HCT116 (cell line): ENCODE measurements at regions not wholly inside any gene's neighbourhood (a gene's known extent, or its start where the extent isn't known, plus 50 kb on each side); places are given as distances from the start of the nearest gene placed in this dataset.

ENCODE experiments used
- ATAC-seq: fragments of 200-7000 bp; cut with Tn5 transposase; 2 replicates; pipeline ENCODE4 v1.9.1; 2020; ENCODE audit warnings: mild to moderate bottlenecking, moderate library complexity
- BruUV-seq: library from RNA; stranded (reverse); fragments of 400-500 nt; replicated peaks from 2 replicates; lab custom pipeline; 2021; lab: Mats Ljungman, UMichigan
- CTCF ChIA-PET: fragments of 300-600 bp; sonication (Branson Sonifier 250); formaldehyde crosslinking; loops from one replicate; lab custom pipeline; 2021; ENCODE audit warnings: antibody characterized with exemption; lab: Charles Lee
- POLR2A ChIA-PET: fragments of 300-600, 350-600 bp; sonication (Branson Sonifier 250); formaldehyde crosslinking; loops from one replicate; lab custom pipeline; 2021; ENCODE audit warnings: antibody characterized with exemption; lab: Charles Lee
- RAD21 ChIA-PET, 2 experiments: fragments of 300-600 bp; sonication (Branson Sonifier 250); formaldehyde crosslinking; loops; one replicate each; lab custom pipeline; 2023; ENCODE audit warnings: low total read pairs in 2 of 2; ENCODE audit not compliant: uncharacterized antibody in 2 of 2, unreplicated experiment in 2 of 2, low non-redundant PET in 1 of 2; lab: Charles Lee
- DNase-seq: peaks from one replicate; pipeline ENCODE4 v3.0.0-alpha.2; 2010; ENCODE audit warnings: low read depth, low spot score
- H2AFZ ChIP-seq: fragments of 200-600 bp; shearing (Covaris generic), sonication (generic); 2 replicates; pipeline ENCODE4 v1.6.1; 2017; ENCODE audit warnings: low read depth, mixed run types, mixed read lengths, antibody characterized with exemption, low read length; ENCODE audit not compliant: poor library complexity, severe bottlenecking
- H3K27ac ChIP-seq: 2 replicates; pipeline ENCODE4 v1.5.1; 2012; ENCODE audit warnings: low read depth, low read length
- H3K27me3 ChIP-seq: fragments of 200-600 bp; sonication (generic); 2 replicates; pipeline ENCODE4 v1.6.1; 2016; ENCODE audit warnings: mixed run types, low read length, mixed read lengths; ENCODE audit not compliant: insufficient read depth
- H3K36me3 ChIP-seq, 2 experiments: fragments of 200-500 bp in 1 of 2; fragments of 200-600 bp in 1 of 2; sonication (Bioruptor generic) in 1 of 2; sonication (generic) in 1 of 2; 2 replicates each; pipeline versions ENCODE4 v1.5.1 to v1.6.1; 2014 to 2016; ENCODE audit warnings: low read length in 2 of 2, inconsistent platforms in 1 of 2, mixed read lengths in 1 of 2, mixed run types in 1 of 2; ENCODE audit not compliant: insufficient read depth in 2 of 2, control insufficient read depth in 1 of 2
- H3K4me1 ChIP-seq, 2 experiments: fragments of 200-600 bp in 1 of 2; sonication (generic) in 1 of 2; 2 replicates each; pipeline versions ENCODE4 v1.5.1 to v1.6.1; 2012 to 2017; ENCODE audit warnings: low read length in 2 of 2, inconsistent platforms in 1 of 2, mild to moderate bottlenecking in 1 of 2, mixed read lengths in 1 of 2, mixed run types in 1 of 2, moderate library complexity in 1 of 2; ENCODE audit not compliant: insufficient read depth in 2 of 2, control insufficient read depth in 1 of 2
- H3K4me2 ChIP-seq: fragments of 200-600 bp; sonication (generic); 2 replicates; pipeline ENCODE4 v1.6.1; 2017; ENCODE audit warnings: mixed run types, low read length, mixed read lengths
- H3K4me3 ChIP-seq, 2 experiments: fragments of 200-600 bp in 1 of 2; sonication (generic) in 1 of 2; replicated peaks in 1 of 2; 2 replicates each; pipeline ENCODE4 v1.5.1; 2011 to 2016; ENCODE audit warnings: low read length in 2 of 2, control low read depth in 1 of 2, low read depth in 1 of 2, mild to moderate bottlenecking in 1 of 2, mixed read lengths in 1 of 2, mixed run types in 1 of 2
- H3K79me2 ChIP-seq: fragments of 200-600 bp; sonication (generic); 2 replicates; pipeline ENCODE4 v1.6.1; 2017; ENCODE audit warnings: mild to moderate bottlenecking, mixed run types, low read length, moderate library complexity, mixed read lengths; ENCODE audit not compliant: insufficient read depth
- H3K9ac ChIP-seq: fragments of 200-600 bp; sonication (generic); 2 replicates; pipeline ENCODE4 v1.6.1; 2016; ENCODE audit warnings: low read length, mixed read lengths
- H3K9me2 ChIP-seq: fragments of 200-600 bp; sonication (generic), shearing (Covaris generic); 2 replicates; pipeline ENCODE4 v1.6.1; 2017; ENCODE audit warnings: mixed run types, mild to moderate bottlenecking, moderate library complexity; ENCODE audit not compliant: insufficient read depth
- H3K9me3 ChIP-seq, 2 experiments: fragments of 200-500 bp in 1 of 2; fragments of 200-600 bp in 1 of 2; sonication (Bioruptor generic) in 1 of 2; sonication (generic) in 1 of 2; 2 replicates each; pipeline ENCODE4 v1.6.1; 2014 to 2017; ENCODE audit warnings: low read length in 2 of 2, mixed read lengths in 2 of 2, inconsistent platforms in 1 of 2, low read depth in 1 of 2, mild to moderate bottlenecking in 1 of 2, mixed run types in 1 of 2, moderate library complexity in 1 of 2; ENCODE audit not compliant: control insufficient read depth in 1 of 2, insufficient read depth in 1 of 2
- H4K20me1 ChIP-seq: fragments of 200-600 bp; sonication (generic), shearing (Covaris generic); 2 replicates; pipeline ENCODE4 v1.6.1; 2017; ENCODE audit warnings: mixed run types, mild to moderate bottlenecking, moderate library complexity; ENCODE audit not compliant: insufficient read depth
- CBX3 ChIP-seq: IDR thresholded peaks from 2 replicates; pipeline ENCODE4 v1.6.1; 2012; ENCODE audit warnings: low read depth
- EGR1 ChIP-seq: IDR thresholded peaks from 2 replicates; pipeline ENCODE4 v1.6.1; 2012; ENCODE audit warnings: low read depth
- ELF1 ChIP-seq: IDR thresholded peaks from 2 replicates; pipeline ENCODE4 v1.6.1; 2012; ENCODE audit warnings: low read depth, borderline replicate concordance
- EZH2phosphoT487 ChIP-seq: fragments of 200-600 bp; IDR thresholded peaks from 2 replicates; pipeline ENCODE4 v1.6.1; 2018; ENCODE audit warnings: antibody characterized with exemption, borderline replicate concordance
- JUND ChIP-seq: IDR thresholded peaks from 2 replicates; pipeline ENCODE4 v1.6.1; 2012
- POLR2A ChIP-seq: IDR thresholded peaks from 2 replicates; pipeline ENCODE4 v1.7.0; 2011; ENCODE audit warnings: borderline replicate concordance; ENCODE audit not compliant: insufficient read depth, insufficient read length; ENCODE audit errors: extremely low read depth
- POLR2AphosphoS5 ChIP-seq: IDR thresholded peaks from 2 replicates; pipeline ENCODE4 v1.6.1; 2011; ENCODE audit warnings: mild to moderate bottlenecking, low read depth, low read length, moderate library complexity
- SP1 ChIP-seq: IDR thresholded peaks from 2 replicates; pipeline ENCODE4 v1.6.1; 2012; ENCODE audit warnings: low read depth
- SRF ChIP-seq: IDR thresholded peaks from 2 replicates; pipeline ENCODE4 v1.6.1; 2012; ENCODE audit warnings: low read depth
- TCF7L2 ChIP-seq: IDR thresholded peaks from 2 replicates; pipeline ENCODE4 v1.7.0; 2011; ENCODE audit warnings: borderline replicate concordance, inconsistent platforms; ENCODE audit not compliant: insufficient read depth, insufficient read length; ENCODE audit errors: extremely low read depth
- ZFX ChIP-seq: fragments of 450-650 bp; IDR thresholded peaks from 2 replicates; pipeline ENCODE4 v1.6.1; 2017
- ZNF274 ChIP-seq: fragments of 200-500 bp; sonication (Bioruptor generic); IDR thresholded peaks from 2 replicates; pipeline ENCODE4 v1.6.1; 2014; ENCODE audit warnings: mild to moderate bottlenecking, low read depth, low read length, inconsistent platforms
- intact Hi-C: fragments of 100-400 bp; cut with micrococcal nuclease; formaldehyde crosslinking; loops from 2 replicates; pipeline ENCODE4 v1.10.0; 2022
- TF ChIP-seq, protein P1 (sequence below): IDR thresholded peaks from 2 replicates; pipeline ENCODE4 v1.6.1; 2011; ENCODE audit warnings: mild to moderate bottlenecking, low read length, moderate library complexity; ENCODE audit not compliant: insufficient replicate concordance; ENCODE audit errors: extremely low read depth

- H3K4me2 ChIP-seq = no peak overlapping the region
- ATAC-seq (no peak), DNase-seq (no peak)
- ChIA-PET CTCF (no interaction called here), RAD21 (no interaction called here), POLR2A (no interaction called here)
- no peak overlapping the region for H2AFZ ChIP-seq
- TF ChIP-seq ZFX (no peak), EZH2phosphoT487 (no peak), SRF (no peak), SP1 (no peak), EGR1 (no peak), CBX3 (no peak), TCF7L2 (no peak), POLR2A (no peak), POLR2AphosphoS5 (no peak), ZNF274 (no peak), JUND (no peak), ELF1 (no peak)
- TF ChIP-seq, protein P1, sequence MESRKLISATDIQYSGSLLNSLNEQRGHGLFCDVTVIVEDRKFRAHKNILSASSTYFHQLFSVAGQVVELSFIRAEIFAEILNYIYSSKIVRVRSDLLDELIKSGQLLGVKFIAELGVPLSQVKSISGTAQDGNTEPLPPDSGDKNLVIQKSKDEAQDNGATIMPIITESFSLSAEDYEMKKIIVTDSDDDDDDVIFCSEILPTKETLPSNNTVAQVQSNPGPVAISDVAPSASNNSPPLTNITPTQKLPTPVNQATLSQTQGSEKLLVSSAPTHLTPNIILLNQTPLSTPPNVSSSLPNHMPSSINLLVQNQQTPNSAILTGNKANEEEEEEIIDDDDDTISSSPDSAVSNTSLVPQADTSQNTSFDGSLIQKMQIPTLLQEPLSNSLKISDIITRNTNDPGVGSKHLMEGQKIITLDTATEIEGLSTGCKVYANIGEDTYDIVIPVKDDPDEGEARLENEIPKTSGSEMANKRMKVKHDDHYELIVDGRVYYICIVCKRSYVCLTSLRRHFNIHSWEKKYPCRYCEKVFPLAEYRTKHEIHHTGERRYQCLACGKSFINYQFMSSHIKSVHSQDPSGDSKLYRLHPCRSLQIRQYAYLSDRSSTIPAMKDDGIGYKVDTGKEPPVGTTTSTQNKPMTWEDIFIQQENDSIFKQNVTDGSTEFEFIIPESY = no peak
- BruUV-seq = no TSS peak
- no peaks in the 10 kb centered on the region for H4K20me1 ChIP-seq
- H3K9me2 ChIP-seq = no peaks in the 10 kb centered on the region
- peaks cover 0 to 12% of the 10 kb centered on the region in 2 experiments; a peak in 1 of 4 replicates for H3K9me3 ChIP-seq
- H3K4me3 ChIP-seq = no peak overlapping the region
- no peaks in the 10 kb centered on the region for H3K4me1 ChIP-seq
- no peak overlapping the region for H3K27ac ChIP-seq
- no peaks in the 10 kb centered on the region for H3K36me3 ChIP-seq
- no peak overlapping the region for H3K9ac ChIP-seq
- intact Hi-C loops = no loop called here
- no peaks in the 10 kb centered on the region for H3K79me2 ChIP-seq
- H3K27me3 ChIP-seq = no peaks in the 10 kb centered on the region
These were observed 509.2 kb downstream of the FLRT2 start for GRCh38 chr14:86039176-86039575.
